Nucleus accumbens (tissue), 56 donors: ENCODE measurements at regions not wholly inside any gene's neighbourhood (a gene's known extent, or its start where the extent isn't known, plus 50 kb on each side); places are given as distances from the start of the nearest gene placed in this dataset.

Source experiments
- DNase-seq, 56 donors: peaks; one replicate each; lab custom pipeline; 2025; lab: John Stamatoyannopoulos, UW

GRCh38 chr2:52821631-52822030, 946.0 kb upstream of the CHAC2 start:
- no peak for DNase-seq

DNA sequence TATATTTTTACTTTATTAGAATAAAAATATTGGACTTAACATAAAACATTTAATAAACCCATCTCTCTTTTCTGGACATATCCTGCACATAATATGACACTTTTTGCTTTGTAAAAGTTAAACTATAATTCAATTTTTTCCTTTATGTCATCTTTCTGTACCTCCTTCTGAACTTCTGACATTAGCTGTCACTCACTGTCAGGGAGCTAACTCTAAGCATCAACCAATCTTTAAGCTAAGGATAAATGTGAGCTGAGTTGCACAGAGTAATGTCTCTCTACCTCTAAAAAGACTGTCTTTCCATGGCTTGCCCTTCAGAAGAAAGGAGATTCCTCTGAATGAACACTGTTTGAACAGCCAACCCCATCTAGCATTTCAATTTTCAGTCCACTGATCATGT, 948.6 kb upstream of the CHAC2 start:
- no peak for DNase-seq

GRCh38 chr2:52810460-52810859, 957.1 kb upstream of the CHAC2 start:
- DNase-seq, result no peak

GRCh38 chr2:52805901-52806410, 961.6 kb upstream of the CHAC2 start:
- DNase-seq, result no peak

GRCh38 chr2:52794581-52794980, 973.0 kb upstream of the CHAC2 start:
- no peak for DNase-seq

- no peak for DNase-seq
These were observed 988.2 kb upstream of the CHAC2 start for GRCh38 chr2:52779446-52779845.

- DNase-seq, result no peak
These were observed 991.0 kb upstream of the CHAC2 start for GRCh38 chr2:52776571-52776970.

DNA sequence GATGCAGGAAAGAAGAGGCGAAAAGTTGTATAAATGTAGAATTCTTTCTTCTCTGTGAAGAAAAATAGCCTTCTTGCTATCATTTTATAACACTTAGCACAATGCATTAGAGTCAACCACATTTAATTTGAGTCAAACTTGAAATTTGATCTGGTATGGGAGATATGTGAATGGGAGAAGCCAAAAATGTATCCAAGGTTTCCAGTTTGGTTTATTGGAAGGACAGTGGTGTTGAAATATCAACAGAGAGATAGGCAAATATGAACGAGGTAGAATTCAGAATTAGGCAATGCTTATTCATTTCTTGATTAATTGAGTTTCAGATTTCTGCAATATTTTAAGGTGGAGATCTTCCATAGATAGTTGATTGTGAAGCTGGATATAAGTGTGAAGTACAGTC, 991.9 kb upstream of the CHAC2 start:
- no peak for DNase-seq

- DNase-seq, result no peak
These were observed 1001.9 kb upstream of the CHAC2 start for GRCh38 chr2:52765735-52766134.

GRCh38 chr2:52749764-52750163, 1017.8 kb upstream of the CHAC2 start:
- DNase-seq, result no peak

- DNase-seq, result no peak
These were observed 1022.5 kb upstream of the CHAC2 start for GRCh38 chr2:52745144-52745543.

GRCh38 chr2:52732849-52733395, 1034.7 kb upstream of the CHAC2 start:
- no peak for DNase-seq

DNA sequence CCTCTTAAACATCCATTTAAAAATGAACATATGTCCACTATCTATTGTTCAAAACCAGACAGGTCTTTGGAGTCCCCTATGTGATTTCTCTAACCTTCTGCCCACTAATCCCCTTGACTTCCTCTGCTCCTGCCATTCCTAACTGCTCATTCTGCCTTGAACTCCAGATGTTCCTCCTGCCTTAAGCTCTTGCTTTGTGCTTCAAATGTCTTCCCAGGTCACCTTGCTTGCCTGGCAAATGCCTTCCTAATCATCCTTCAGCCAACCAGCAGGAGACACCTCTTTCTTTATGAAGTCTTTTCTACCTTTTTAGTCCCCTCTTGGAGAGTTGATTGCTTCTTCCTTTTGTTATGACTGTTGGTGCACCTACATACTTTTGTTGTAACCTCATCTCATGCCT, 1043.0 kb upstream of the CHAC2 start:
- no peak for DNase-seq

DNA sequence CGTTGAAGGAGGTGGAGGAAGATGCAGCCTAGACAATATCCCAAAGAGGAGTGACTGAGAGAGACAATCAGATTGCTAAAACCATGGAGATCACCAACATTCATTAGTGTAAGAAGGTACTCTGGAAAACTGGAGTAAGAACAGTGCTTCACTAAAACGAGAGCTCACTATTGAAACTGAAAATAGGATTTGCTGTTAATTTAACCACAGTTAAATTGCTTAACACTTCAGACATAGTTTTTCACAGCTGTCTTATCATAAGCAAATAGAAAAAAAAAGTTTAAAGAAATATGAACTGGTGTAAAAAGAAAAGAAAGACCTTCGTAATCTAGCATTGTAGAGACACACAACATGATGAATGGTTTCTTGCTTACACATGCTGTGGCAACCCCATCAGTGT, 1049.8 kb upstream of the CHAC2 start:
- DNase-seq, result no peak

DNA sequence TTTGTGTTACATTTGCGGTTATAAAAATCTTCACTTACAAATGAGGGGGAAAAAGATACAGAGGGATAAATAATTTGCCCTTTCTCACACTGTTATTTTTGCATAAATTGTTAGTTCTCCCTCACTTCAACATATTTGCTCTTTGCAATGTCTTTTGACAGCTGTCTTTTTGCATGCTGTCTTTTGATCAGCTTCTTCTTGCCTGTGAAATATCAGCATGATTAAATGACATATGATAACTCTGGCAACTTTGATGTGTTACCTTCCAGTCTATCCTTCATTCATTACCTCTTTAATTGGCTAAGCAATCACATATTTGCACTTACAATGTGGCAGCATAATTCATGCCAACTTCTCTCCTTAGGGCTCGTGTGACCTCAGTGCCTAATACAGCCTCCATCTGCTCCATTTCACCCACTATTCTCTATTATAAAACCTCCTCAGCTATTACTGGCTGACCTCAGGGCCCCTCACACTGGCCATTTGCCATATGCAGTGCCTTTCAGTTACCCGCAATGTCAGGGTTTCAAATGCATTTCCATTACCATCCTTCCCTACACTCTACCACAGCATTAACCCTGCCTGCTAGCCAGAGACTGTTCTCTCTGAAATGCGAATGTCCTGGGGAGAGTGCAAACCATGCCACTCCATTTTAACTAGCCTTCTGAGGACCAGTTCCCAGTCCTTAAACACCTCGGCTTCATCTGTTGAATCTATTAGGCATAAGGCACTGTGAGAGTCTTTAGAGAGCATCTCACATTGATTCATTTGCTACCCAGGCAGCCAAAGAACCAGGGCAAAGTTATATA, 1056.6 kb upstream of the CHAC2 start:
- DNase-seq, result no peak

GRCh38 chr2:52704251-52704650, 1063.4 kb upstream of the CHAC2 start:
- no peak for DNase-seq

DNA sequence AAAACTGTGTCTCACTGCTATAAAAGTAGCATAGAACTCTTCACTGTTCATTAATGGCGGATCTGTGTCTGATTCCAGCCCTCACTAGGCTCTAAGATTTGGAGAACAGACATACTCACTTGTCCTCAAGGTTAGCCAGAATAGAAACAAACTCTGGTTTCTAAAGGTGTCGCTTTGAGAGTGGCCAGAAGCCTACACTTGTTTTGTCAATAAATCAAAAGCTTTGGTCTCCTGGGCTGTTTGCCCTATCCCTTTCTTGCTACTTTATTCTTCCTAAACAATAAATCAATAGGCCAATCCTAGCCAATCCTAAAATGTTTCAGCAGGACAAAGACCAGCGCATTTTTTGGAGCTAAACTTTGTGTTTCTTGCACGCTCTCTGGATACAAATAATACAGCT, 1064.6 kb upstream of the CHAC2 start:
- DNase-seq, result no peak

- DNase-seq, result no peak
These were observed 1069.2 kb upstream of the CHAC2 start for GRCh38 chr2:52698408-52698807.

GRCh38 chr2:52697690-52698089, 1069.9 kb upstream of the CHAC2 start:
- DNase-seq, result no peak

DNA sequence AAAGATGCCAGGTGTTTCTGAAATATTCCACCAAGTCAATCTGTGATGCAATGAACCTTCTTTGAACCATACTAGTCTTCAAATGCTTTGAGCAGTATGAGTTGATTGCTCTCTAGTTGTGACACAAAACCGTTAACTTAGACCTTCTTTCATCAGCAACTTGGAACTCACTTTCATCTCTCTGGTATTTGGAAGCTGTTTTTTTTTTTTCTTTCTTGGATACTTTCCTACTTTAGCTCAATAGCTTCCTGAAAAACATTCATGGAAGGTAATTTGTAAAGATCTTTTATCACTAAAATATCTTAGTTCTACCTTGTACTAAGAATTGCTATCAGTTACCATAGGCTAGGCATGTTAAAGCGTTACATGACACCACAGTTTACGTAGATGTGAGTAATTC, 1071.9 kb upstream of the CHAC2 start:
- DNase-seq, result no peak

GRCh38 chr2:52686935-52687334, 1080.7 kb upstream of the CHAC2 start:
- DNase-seq, result no peak

GRCh38 chr2:52676056-52676455, 1091.5 kb upstream of the CHAC2 start:
- DNase-seq, result no peak
